Ovary (tissue), 3 donors: ENCODE measurements at regions not wholly inside any gene's neighbourhood (a gene's known extent, or its start where the extent isn't known, plus 50 kb on each side); places are given as distances from the start of the nearest gene placed in this dataset.

Experiments used
- CTCF ChIP-seq, 3 donors: fragments of 450-650 bp in 2 of 3; fragments of 200-600 bp in 1 of 3; IDR thresholded peaks; one replicate each; pipeline versions ENCODE4 v1.5.1 to v1.8.0; 2016 to 2022; ENCODE audit warnings: antibody characterized with exemption in 3 of 3, mild to moderate bottlenecking in 1 of 3
- EP300 ChIP-seq: sonication (generic); formaldehyde crosslinking; IDR thresholded peaks from one replicate; pipeline ENCODE4 v1.6.1; 2017; ENCODE audit warnings: antibody characterized with exemption
- donor health status: DM: no; HTN: no; CAD: no.

GRCh38 chr5:17132444-17133083 is 84.9 kb upstream of the BASP1 start:
- TF ChIP-seq CTCF (IDR thresholded peaks at IDR 0.05) (peak; percentile 55 to 57 (median 56)), EP300 (no peak)
